ENCODE measurements at regions not wholly inside any gene's neighbourhood (a gene's known extent, or its start where the extent isn't known, plus 50 kb on each side); places are given as distances from the start of the nearest gene placed in this dataset.

DNA sequence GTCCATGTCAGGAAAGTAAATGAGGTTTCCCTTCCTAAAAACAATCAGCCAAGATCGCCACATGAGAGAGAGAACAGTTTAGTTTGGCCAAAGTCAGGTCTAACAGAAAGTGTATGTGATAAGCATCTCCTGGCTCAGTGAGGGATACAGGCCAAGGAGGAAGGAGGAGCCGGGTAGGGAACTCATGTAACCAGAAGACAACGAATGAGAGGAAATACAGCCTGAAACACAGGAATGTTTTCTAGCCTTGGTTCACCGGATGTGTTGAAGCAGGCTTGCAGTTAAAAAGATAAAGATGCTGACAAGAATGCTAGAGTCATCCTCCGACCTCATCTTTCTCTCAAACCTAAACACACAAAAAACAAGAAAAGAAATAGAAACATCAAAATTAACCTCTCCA lies 283.9 kb upstream of the SIX2 start:
- Histone ChIP-seq H3K27me3 (ENCODE audit: insufficient read depth, low read depth, low read length) (no peaks in the 10 kb centered on the region), H4K20me1 (ENCODE audit: insufficient read depth) (no peaks in the 10 kb centered on the region), H3K9me2 (ENCODE audit: insufficient read depth, low read length) (no peaks in the 10 kb centered on the region), H3K4me2 (ENCODE audit: low read length) (no peak overlapping the region), H3F3A (ENCODE audit: insufficient read depth, low read length, poor library complexity, severe bottlenecking) (no peaks in the 10 kb centered on the region), H3K9ac (ENCODE audit: low read length) (no peak overlapping the region), H3K36me3 (ENCODE audit: insufficient read depth, low read length) (no peaks in the 10 kb centered on the region), H3K4me3 (ENCODE audit: low read length) (no peak overlapping the region), H3K79me2 (replicated peaks; ENCODE audit: insufficient read depth, low read length) (no peaks in the 10 kb centered on the region), H2AFZ (ENCODE audit: low read depth, low read length) (no peak overlapping the region), H3K9me3 (ENCODE audit: low read length) (no peaks in the 10 kb centered on the region), H3K27ac (ENCODE audit: low read length) (no peak overlapping the region)
- no peak for TF ChIP-seq RAD21 (conservative IDR thresholded peaks at IDR 0.05)
- TF ChIP-seq EZH2 (IDR thresholded peaks at IDR 0.05; ENCODE audit: borderline replicate concordance, insufficient read depth, low read length, poor library complexity, severe bottlenecking): no peak
- no peak for TF ChIP-seq POLR2AphosphoS5 (IDR thresholded peaks at IDR 0.05)
- no peak for TF ChIP-seq EP300 (conservative IDR thresholded peaks at IDR 0.05; ENCODE audit: poor library complexity, severe bottlenecking)
- no peak for TF ChIP-seq SMC3 (conservative IDR thresholded peaks at IDR 0.05; ENCODE audit: poor library complexity)

DNA sequence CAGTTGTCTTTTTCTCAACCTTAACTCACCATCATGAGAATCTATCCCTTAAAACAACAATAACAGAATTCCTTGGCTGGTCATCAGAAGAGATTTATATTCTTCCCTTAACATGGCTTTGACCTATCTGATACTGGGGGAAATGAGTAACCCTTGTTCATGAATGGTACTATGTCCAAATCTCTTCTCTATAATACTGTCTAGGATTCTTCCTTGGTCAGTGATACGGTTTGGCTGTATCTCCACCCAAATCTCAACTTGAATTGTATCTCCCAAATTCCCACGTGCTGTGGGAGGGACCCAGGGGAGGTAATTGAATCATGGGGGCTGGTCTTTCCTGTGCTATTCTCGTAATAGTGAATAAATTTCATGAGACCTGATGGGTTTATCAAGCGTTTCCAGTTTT lies 282.0 kb upstream of the SIX2 start:
- Histone ChIP-seq H3K9me2 (ENCODE audit: insufficient read depth, low read length) (no peaks in the 10 kb centered on the region), H3K36me3 (ENCODE audit: insufficient read depth, low read length) (no peaks in the 10 kb centered on the region), H3K27ac (ENCODE audit: low read length) (no peak overlapping the region), H3K79me2 (replicated peaks; ENCODE audit: insufficient read depth, low read length) (no peaks in the 10 kb centered on the region), H3K27me3 (ENCODE audit: insufficient read depth, low read depth, low read length) (no peaks in the 10 kb centered on the region), H3K4me2 (ENCODE audit: low read length) (no peak overlapping the region), H3K9ac (ENCODE audit: low read length) (no peak overlapping the region), H4K20me1 (ENCODE audit: insufficient read depth) (no peaks in the 10 kb centered on the region), H3F3A (ENCODE audit: insufficient read depth, low read length, poor library complexity, severe bottlenecking) (no peaks in the 10 kb centered on the region), H2AFZ (ENCODE audit: low read depth, low read length) (no peak overlapping the region), H3K4me3 (ENCODE audit: low read length) (no peak overlapping the region), H3K9me3 (ENCODE audit: low read length) (no peaks in the 10 kb centered on the region)
- TF ChIP-seq SMC3 (conservative IDR thresholded peaks at IDR 0.05; ENCODE audit: poor library complexity): no peak
- TF ChIP-seq TAF1 (IDR thresholded peaks at IDR 0.05; ENCODE audit: low read depth): no peak
- no peak for TF ChIP-seq RAD21 (conservative IDR thresholded peaks at IDR 0.05)
- TF ChIP-seq, protein P1, sequence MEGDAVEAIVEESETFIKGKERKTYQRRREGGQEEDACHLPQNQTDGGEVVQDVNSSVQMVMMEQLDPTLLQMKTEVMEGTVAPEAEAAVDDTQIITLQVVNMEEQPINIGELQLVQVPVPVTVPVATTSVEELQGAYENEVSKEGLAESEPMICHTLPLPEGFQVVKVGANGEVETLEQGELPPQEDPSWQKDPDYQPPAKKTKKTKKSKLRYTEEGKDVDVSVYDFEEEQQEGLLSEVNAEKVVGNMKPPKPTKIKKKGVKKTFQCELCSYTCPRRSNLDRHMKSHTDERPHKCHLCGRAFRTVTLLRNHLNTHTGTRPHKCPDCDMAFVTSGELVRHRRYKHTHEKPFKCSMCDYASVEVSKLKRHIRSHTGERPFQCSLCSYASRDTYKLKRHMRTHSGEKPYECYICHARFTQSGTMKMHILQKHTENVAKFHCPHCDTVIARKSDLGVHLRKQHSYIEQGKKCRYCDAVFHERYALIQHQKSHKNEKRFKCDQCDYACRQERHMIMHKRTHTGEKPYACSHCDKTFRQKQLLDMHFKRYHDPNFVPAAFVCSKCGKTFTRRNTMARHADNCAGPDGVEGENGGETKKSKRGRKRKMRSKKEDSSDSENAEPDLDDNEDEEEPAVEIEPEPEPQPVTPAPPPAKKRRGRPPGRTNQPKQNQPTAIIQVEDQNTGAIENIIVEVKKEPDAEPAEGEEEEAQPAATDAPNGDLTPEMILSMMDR (IDR thresholded peaks at IDR 0.05; ENCODE audit: poor library complexity, severe bottlenecking): no peak
- no peak for TF ChIP-seq REST (IDR thresholded peaks at IDR 0.05; ENCODE audit: borderline replicate concordance)
- no peak for TF ChIP-seq MXI1 (conservative IDR thresholded peaks at IDR 0.05; ENCODE audit: poor library complexity, severe bottlenecking)
- TF ChIP-seq EZH2 (IDR thresholded peaks at IDR 0.05; ENCODE audit: borderline replicate concordance, insufficient read depth, low read length, poor library complexity, severe bottlenecking): no peak
- no peak for TF ChIP-seq EP300 (conservative IDR thresholded peaks at IDR 0.05; ENCODE audit: poor library complexity, severe bottlenecking)
